Posterior vena cava (tissue), 2 donors: ENCODE measurements at regions not wholly inside any gene's neighbourhood (a gene's known extent, or its start where the extent isn't known, plus 50 kb on each side); places are given as distances from the start of the nearest gene placed in this dataset.

Experiments
- DNase-seq: peaks from one replicate; pipeline ENCODE4 v3.0.0-alpha.2; 2020; ENCODE audit warnings: low spot score
- intact Hi-C, 2 donors: fragments of 100-400 bp; cut with DNase I; formaldehyde crosslinking; loops; one replicate each; pipeline versions ENCODE4 v1.14.1 to v1.14.2; 2022 to 2023
- donor health status: DM: yes; HTN: yes; CAD: no.
- donor health status: DM: yes; HTN: yes; CAD: no.

DNA sequence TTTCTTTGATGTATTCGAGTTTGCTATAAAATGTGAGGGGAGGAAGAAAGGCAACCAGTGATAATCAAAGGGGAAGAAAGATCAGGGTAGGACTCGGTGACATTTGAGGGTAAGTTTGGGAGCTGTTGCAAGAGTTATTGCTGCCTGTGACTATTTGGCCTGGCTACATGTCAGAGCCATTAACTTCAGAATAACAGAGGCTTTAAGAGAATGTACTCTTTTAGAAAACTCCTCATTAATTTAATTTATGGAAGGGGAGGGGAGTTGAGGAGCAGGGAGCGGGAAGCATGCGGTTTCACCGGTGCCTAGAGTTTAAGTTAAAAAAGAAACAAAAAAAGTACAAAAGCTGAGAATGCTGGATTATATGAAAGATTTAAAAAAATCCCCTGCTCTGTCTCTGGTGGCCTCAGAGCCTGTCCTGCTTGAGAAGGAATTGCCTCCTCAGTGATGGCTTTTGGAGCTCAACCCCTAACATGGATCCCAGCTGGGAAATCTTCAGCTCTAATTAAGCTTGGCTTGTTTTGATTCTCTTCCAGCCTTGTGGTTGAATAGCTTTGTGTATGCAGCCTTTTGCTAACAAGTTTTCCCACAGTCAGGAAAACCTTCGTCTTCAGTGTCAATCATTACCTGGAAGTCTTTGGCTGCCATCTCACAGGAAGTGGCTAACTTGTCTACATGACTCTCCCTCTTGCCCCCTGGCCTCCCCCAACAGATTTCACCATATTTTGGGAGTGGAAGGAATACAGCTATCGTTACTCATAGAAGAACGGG lies 238.2 kb downstream of the SOX4 start:
- intact Hi-C loops: no loop called here
- no peak for DNase-seq

DNA sequence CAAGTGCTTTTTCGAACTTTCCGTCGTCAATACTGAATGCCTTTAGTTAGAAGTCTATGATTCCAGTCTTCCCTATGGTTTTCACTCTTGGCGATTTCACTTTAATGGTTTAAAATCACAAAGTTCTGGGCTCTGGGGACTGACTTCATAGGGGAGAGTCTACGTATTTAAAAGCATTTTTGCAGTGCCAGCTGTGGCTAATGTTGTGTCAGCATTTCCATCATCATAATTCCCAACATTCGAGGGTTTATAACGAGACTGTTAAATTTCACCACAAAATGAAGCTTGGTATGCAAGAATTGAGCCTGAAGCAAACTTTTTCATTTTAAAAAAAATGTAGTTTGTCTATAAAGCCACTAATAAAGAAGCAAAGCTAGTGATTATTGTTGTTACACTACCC lies 242.7 kb downstream of the SOX4 start:
- intact Hi-C loops: no loop called here
- DNase-seq: no peak

DNA sequence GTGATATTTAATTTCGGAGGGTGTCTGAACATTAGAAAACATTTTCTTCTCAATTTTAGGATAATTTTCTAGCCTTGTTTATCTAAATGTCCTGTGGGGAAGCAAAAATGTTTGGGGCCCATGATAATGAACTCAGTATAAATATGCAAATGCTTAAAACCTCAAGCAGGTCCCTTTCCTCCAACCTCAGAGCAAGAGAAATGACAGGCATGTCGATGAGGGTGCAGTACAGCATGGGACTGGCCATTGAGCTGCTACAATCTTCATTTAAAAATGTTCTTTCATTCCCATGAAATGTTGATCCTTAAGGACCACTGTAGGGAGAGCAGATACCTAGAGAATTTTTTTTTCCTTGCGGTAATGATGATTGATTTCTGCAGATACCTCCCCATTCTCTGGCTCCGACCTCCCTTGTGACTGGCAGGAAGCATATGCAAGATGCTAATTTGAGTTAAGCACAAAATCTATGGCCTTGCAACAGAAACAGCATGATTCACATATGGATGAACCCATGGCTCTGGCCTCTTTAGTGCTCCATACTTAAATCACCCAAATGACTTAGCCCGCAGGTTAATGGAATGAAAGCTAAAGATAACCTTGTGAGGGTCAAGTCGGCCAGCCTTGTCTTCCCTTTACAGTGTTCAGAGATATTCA lies 243.3 kb downstream of the SOX4 start:
- no peak for DNase-seq
- intact Hi-C loops: no loop called here

DNA sequence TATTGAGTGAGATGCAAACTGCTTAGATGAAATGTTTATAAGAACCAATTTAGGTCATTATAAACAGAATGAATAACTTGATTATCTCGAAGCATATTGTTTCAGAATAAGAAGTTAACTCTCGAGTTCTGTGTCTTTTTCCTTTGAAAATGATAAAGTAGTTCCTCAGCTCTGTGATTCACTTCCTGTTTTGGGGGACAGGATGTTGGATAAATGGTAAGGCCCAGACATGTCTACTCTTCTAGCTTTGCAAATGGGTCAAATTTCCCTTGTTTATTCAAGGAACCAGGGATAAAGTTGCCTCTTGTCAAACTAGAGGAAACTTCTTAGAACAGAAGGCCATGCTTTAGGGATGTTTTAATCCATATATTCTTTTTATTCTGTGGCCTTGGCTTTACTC lies 246.9 kb downstream of the SOX4 start:
- DNase-seq: no peak
- intact Hi-C loops: no loop called here

DNA sequence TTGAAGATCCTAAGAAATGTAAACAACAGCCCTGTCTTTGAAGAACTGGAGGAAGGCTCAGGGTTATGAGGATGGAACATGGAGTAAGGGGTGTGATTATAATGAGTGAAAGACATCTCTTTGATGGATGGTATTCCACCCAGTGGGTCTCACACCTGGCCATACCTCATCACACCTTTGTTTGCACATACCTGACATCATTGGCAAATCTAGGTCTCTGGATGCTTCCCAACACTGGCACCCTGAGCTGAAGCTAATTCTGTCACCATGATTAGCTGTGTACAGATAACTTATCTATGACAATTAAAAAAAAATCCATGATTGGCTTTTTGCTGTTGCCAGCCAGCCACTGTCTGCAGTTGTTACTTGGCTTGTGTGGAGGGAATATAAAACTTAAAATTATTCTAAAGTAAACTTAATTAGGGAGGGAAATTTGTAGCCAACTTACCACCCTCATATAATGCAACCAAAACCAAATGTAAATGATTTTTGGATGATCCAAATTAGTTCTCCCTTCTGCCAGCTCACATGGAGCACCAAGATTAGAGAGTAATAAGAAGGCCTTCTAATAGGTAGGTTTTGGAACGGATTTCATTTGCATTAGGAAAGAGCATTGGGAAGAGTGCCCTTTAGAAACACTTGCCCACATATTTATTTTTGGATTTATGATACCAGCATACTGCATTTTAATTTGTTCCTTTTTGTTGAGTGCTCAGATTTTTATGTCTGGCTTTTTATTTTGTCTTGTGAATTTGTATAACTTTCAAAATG lies 249.5 kb downstream of the SOX4 start:
- intact Hi-C loops: no loop called here
- DNase-seq: no peak

DNA sequence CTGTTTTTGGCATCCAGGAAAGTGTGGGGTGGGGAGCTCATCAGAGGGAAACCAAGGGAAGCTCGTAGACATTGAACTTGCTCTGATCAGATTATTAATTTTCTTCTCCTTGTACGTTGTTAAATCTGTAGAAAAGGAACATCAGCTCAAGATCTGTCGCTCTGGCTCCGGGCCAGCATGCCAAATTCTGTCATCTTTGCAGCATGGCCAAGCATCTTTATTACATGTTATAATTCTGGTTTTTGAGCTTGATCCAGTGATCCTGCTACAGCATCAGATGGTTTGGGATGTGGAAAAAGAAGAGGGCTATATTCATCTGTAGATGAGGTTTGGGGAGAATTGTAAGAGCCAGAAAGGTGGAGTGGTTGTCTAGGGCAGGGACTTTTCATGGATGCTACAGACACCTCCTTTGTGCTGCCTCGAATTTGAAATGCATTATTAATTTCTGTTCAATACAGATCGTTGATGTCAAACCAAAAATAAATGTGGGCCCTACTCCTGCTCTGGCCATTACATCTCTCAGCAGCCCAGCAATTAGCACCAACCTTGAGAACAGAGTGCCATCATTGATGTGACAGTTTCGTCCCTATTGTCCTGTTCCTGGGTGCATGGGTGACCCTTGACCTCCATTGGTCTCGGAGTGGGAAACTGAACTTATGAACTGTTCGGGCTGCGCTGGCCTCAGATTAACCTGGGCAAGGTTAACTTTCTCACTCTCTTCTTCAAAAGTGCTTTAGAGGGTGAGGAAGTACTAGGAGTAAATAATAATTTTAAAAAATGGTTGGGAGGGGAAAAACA lies 250.8 kb downstream of the SOX4 start:
- intact Hi-C loops: no loop called here
- no peak for DNase-seq

DNA sequence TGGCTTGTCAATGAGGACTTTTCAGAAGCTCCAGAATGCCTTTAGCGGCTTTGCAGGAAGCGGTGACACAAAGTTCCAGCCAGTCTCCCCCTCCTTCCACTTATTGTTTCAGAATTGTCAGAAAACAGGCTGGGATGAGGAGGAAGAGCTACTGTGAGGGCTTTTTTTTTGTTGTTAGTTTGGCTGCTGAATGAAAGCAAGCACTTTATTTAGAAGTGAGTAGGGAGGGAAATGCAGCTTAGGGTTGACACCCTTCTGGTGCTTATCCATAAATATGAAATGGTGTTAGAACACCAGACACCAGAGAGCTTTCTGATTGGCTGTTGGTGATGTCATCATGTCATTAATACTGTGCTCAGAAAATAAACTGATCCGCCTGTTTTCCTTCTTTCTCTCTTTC lies 251.5 kb downstream of the SOX4 start:
- intact Hi-C loops: no loop called here
- DNase-seq: no peak

DNA sequence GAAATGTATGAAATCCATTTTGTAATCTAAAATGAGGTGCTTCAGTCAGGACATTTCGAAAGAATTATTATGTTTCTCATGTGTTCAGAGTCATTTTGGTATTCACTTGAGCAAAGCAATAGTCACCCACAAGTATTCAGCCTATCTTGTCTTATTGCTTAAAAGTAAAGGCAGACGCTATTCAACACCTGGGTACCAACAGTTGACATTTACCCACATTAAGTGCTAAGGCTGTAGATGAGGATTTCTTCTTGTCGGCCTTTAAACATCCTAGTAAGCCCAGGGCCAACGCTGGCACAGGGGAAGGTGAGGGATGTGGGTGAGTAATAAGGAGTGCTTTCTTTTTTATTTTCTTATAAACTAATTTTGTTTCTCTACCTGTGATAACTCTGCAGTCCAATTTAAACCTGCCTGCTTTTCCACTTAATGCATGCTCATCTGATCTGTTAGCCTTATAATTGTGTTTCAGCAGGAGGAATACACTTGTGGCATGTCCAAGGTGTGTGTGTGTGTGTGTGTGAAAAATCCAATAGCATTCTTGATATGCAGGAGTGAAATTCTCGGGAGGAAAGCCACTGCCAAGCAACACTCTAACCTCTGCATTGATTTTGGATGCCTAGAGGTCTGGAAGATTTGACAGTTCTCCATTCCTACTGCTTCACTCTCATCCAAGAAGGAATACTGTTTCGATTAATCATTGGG lies 252.0 kb downstream of the SOX4 start:
- intact Hi-C loops: no loop called here

DNA sequence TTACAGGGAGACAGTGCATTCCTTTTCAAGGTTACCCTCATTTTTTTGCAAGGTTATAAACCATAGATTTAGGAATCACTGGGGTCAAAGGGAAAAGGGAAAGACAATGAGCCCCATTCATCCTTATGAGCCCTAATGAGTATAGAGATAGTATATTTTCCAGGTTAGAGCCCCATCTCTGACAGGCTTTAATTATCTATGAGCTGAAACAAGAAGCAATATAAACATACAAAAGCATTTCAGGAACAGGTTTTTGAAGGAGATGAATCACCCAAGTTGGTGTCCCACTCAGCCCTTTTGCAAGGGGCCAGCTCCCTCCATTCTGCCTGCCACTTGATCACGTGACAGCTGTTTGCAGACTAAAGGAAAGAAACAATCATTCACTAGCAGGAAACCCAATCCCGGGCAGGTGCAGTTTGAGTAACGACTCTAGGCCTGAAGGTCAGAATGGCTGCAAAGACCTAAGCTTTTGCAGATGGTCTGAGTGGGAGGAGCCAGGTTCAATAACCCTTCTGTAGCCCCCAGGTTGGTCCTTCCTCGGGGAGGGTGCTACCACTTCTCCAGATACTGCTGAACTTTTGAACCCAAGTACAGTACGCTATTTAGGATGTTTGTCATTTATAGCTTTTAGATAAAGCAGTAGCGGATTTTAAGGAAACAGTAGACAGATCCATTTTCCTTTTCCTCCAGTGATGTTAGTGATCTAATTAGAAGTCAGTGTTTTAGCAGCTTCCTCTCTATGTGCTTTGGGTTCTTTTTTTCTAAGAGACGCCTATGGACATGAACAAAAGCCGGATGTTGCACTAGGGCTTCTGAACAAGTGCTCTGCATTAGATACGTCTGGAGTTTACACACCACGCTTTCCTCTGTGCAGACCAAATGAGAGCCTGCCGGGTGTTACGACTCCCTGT lies 253.2 kb downstream of the SOX4 start:
- intact Hi-C loops: no loop called here

More for the DNA sequence above, 252.0 kb downstream of the SOX4 start:
- no peak for DNase-seq

DNA sequence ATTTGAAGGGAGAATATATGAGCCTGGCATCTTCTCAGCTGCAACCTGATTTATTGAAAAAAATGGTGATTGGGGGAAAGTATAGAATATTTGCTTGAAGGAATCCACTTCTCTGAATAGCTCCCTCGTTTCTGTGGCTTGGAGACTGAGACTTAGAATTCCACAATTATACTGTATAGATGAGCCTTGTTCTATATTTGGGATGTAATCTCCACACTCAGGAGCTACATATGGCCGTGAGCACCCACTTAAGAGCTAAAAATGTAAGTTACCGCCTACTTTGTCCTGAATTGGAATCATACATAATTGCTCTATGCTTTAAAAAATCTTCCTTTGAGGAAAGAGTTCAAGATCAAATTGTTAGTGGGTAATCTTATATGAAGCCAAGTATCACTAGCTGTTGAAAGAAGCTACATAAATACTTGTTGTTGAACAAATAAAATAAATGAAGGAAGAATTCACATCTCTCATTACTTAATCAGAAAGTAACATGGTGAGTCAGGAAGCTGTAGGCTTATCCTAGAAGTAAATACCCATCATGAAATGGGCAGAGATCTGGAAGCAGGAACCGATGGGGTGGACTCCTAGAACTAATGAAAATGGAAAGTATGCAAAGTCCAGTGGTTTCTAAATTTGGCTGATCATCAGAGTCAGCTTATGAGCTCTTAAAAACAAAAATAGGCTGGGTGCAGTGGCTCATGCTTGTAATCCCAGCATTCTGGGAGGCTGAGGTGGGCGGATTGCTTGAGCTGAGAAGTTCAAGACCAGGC lies 254.3 kb downstream of the SOX4 start:
- DNase-seq: no peak
- intact Hi-C loops: no loop called here

More for the DNA sequence above, 253.2 kb downstream of the SOX4 start:
- no peak for DNase-seq

DNA sequence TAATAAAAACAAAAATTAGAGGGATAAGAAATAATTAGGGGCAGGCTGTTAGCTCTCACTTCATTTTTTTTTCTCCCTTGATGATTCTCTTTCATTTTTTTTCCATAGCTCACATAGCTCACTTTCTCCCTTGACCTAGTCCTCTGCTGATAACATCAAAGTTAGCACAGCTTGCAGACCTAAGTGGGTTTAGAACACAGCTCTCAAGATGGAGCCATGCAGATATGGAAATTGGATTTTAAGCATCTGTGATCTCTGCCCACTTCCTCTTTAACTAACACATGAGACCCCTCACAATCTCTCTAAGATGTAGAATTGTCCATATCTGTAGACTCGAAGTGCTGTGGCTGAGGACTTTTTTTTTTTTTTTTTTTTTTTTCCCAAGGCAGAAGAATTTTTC lies 257.1 kb downstream of the SOX4 start:
- no peak for DNase-seq
- intact Hi-C loops: no loop called here

DNA sequence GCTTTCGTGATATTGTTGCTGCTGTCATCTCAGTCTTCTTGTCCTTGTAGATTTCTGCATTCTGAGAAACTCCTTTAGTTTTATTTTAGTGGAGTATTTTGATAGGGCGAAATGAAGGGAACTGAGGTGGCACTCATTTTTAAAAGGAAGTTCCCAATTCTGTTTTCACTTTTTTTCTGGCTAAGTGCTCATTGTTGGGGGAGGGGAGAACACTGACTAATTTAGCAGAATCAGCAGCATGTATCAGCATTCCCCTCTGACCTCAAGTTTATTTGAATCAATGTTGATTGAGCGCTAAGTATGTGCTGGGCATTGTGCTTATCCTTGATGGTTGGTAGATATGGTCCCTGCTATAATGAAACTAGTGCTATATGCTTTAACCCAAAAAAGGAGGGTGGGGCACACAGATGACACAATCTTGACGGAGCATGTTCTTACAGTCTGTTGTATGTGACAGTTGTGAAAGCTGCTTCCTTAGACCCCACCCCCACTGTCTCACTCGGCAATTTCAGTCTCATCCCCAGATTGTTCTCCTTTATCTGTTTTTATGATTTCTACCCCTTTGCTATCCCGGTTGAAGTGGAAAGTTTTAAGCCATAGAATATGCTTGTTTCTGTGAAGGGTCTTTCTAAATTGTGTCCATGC lies 262.4 kb downstream of the SOX4 start:
- intact Hi-C loops: loop anchor here in 1 of 2 donors (5.0 kb wide), 1 partner anchor 1134 kb away; no protein-coding TSS in a partner anchor
- DNase-seq: no peak

DNA sequence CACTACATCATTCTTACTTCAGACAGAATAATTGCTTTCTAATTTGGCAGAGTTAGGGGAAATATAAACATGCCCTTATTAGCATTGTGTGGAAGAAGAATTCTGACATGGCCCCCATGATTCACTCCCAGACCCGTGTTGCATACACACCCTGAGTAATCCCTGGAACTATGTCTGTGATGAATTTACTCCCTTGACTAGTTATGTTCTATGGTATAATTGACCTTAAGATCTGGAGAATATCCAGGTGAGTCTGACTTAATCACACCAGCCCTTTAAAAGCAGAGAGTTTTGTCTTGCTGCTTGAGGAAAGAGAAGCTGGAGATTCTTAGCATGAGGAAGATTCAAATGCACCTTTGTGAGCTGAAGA lies 262.9 kb downstream of the SOX4 start:
- intact Hi-C loops: loop anchor here in 1 of 2 donors (5.0 kb wide), 1 partner anchor 1134 kb away; no protein-coding TSS in a partner anchor
- DNase-seq: no peak

DNA sequence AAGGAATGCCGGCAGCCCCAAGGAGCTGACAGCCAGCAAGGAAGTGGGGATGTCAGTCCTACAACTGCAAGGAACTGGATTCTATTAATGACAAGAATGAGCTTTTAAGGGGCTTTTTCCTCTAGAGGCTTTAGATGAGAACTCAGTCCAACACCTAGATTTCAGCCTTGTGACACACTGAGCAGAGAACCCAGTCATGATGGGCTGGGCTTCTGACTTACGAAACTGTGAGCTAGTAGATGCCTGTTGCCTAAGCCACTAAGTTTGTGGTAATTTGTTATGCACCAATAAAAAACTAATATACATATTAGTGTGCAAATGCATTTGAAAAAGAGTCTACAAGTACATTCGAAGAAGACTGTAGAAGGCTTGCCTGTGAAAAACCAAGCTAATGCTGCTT lies 263.3 kb downstream of the SOX4 start:
- DNase-seq: no peak
- intact Hi-C loops: loop anchor here in 1 of 2 donors (5.0 kb wide), 1 partner anchor 1135 kb away; no protein-coding TSS in a partner anchor

DNA sequence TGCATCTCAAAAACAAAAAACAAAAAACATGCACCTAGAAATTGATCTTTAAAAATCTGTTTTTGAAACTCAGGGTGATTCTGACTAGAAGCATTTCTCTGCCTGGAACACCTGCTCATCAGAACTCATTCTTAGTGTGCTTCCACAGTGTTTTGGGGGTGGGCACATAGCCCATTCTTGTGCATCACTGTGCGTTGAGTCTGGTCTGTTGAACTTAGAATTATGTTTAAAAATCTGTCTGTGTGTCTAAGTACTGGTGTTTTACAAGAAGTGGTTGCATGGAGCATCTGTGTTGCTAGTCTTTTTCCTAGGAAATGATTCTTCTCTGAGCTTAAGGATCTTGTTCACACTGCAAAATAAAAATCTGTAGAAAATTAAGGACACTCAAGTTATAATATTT lies 264.5 kb downstream of the SOX4 start:
- no peak for DNase-seq

DNA sequence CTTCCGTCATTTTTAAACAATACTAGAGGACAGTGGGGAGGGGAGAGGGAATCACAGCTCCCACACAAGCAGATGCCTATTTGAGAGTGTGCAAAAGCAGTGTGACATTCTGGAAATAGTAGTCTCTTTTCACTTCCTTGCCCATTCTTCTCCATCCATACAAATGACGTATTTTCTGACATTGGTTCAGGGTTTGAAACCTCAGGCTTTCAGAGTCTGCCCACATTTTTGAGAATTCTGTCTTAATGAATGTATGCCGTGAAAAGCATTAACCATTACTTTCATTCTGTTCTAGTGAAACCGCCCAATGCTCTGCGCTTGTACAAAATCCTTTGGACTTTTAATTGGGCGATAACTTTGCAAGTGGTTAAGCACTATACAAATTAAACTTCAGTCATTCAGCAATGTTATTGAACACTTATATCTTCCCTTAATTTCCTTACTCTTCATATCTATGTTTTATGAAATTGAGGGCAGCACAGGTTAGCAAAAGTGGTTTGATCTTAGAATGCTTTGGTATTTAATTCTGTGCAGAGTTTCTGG lies 265.7 kb downstream of the SOX4 start:
- intact Hi-C loops: loop anchor here in 1 of 2 donors (5.0 kb wide), 1 partner anchor 1137 kb away; no protein-coding TSS in a partner anchor
- no peak for DNase-seq

More for the DNA sequence above, 264.5 kb downstream of the SOX4 start:
- intact Hi-C loops: loop anchor here in 1 of 2 donors (5.0 kb wide), 1 partner anchor 1136 kb away; no protein-coding TSS in a partner anchor
